Progenitor cell of endocrine pancreas (in vitro differentiated cells): ENCODE measurements at regions not wholly inside any gene's neighbourhood (a gene's known extent, or its start where the extent isn't known, plus 50 kb on each side); places are given as distances from the start of the nearest gene placed in this dataset.

Source experiments
- DNase-seq: peaks from one replicate; pipeline ENCODE4 v3.0.0; 2021; ENCODE audit warnings: low spot score; ENCODE audit not compliant: unreplicated experiment
- H3K27ac Mint-ChIP-seq: 2 replicates; pipeline ENCODE4 v1.8.0; 2021; ENCODE audit warnings: mild to moderate bottlenecking, moderate library complexity, mixed read lengths
- H3K27me3 Mint-ChIP-seq: 2 replicates; pipeline ENCODE4 v1.8.0; 2021; ENCODE audit warnings: mixed read lengths
- H3K36me3 Mint-ChIP-seq: 2 replicates; pipeline ENCODE4 v1.8.0; 2022; ENCODE audit warnings: mixed read lengths; ENCODE audit not compliant: insufficient read depth
- H3K4me1 Mint-ChIP-seq: 2 replicates; pipeline ENCODE4 v1.8.0; 2021; ENCODE audit warnings: low read depth, mixed read lengths
- H3K4me3 Mint-ChIP-seq: 2 replicates; pipeline ENCODE4 v1.8.0; 2021; ENCODE audit warnings: low read depth, mild to moderate bottlenecking, moderate library complexity, mixed read lengths
- H3K9me3 Mint-ChIP-seq: 2 replicates; pipeline ENCODE4 v1.8.0; 2021; ENCODE audit warnings: low read depth, mixed read lengths
- CTCF ChIP-seq: fragments of 200-600 bp; sonication (generic); IDR thresholded peaks from one replicate; pipeline ENCODE4 v1.5.0; 2021; ENCODE audit warnings: antibody characterized with exemption, mild to moderate bottlenecking; ENCODE audit not compliant: unreplicated experiment

- no peaks in the 10 kb centered on the region for H3K9me3 Mint-ChIP-seq
- H3K4me3 Mint-ChIP-seq: no peak overlapping the region
- DNase-seq: no peak
Measured at GRCh38 chr11:32489464-32489863, 54.1 kb upstream of the WT1 start.

GRCh38 chr11:32487270-32487669 lies 51.9 kb upstream of the WT1 start:
- Mint-ChIP-seq H3K4me3 (no peak overlapping the region), H3K9me3 (no peaks in the 10 kb centered on the region), H3K4me1 (no peaks in the 10 kb centered on the region), H3K36me3 (no peaks in the 10 kb centered on the region), H3K27ac (no peak overlapping the region), H3K27me3 (peaks cover 6% of the 10 kb centered on the region)
- TF ChIP-seq CTCF: peak; percentile 47
- DNase-seq: peak; percentile 10

More at GRCh38 chr11:32489464-32489863, 54.1 kb upstream of the WT1 start:
- H3K36me3 Mint-ChIP-seq: no peaks in the 10 kb centered on the region
- no peak overlapping the region for H3K27ac Mint-ChIP-seq
- no peaks in the 10 kb centered on the region for H3K4me1 Mint-ChIP-seq
- no peak for TF ChIP-seq CTCF
- H3K27me3 Mint-ChIP-seq: peaks cover 6% of the 10 kb centered on the region

- Mint-ChIP-seq H3K36me3 (no peaks in the 10 kb centered on the region), H3K4me3 (no peak overlapping the region), H3K9me3 (no peaks in the 10 kb centered on the region), H3K4me1 (no peaks in the 10 kb centered on the region), H3K27me3 (peaks cover 6% of the 10 kb centered on the region), H3K27ac (no peak overlapping the region)
- TF ChIP-seq CTCF: no peak
- no peak for DNase-seq
Measured at GRCh38 chr11:32485733-32486132, 50.4 kb upstream of the WT1 start.
